ENCODE measurements at regions not wholly inside any gene's neighbourhood (a gene's known extent, or its start where the extent isn't known, plus 50 kb on each side); places are given as distances from the start of the nearest gene placed in this dataset.
"Not testable (repeated sequence)": the region's sequence is repeated elsewhere in the genome, so short reads cannot be mapped to it uniquely, and the experiment has no call there.

GRCh38 chr14:34081576-34082136, 130.8 kb upstream of the EGLN3 start:
- DNase-seq, result peak; percentile 15

GRCh38 chr14:34081101-34081575, 130.3 kb upstream of the EGLN3 start:
- no peak for DNase-seq

GRCh38 chr14:34079643-34080042, 128.8 kb upstream of the EGLN3 start:
- DNase-seq, result not testable (repeated sequence)

- DNase-seq, result no peak
Observed at GRCh38 chr14:34078117-34078743, 127.4 kb upstream of the EGLN3 start.

GRCh38 chr14:34075826-34076225, 125.0 kb upstream of the EGLN3 start:
- no peak for DNase-seq

- no peak for DNase-seq
Observed at GRCh38 chr14:34075042-34075744, 124.3 kb upstream of the EGLN3 start.

GRCh38 chr14:34072921-34073320, 122.0 kb upstream of the EGLN3 start:
- DNase-seq, result no peak

GRCh38 chr14:34072401-34072800, 121.5 kb upstream of the EGLN3 start:
- no peak for DNase-seq

- no peak for DNase-seq
Observed at GRCh38 chr14:34070917-34071407, 120.1 kb upstream of the EGLN3 start.

- DNase-seq, result no peak
Observed at GRCh38 chr14:34069854-34070582, 119.1 kb upstream of the EGLN3 start.

GRCh38 chr14:34067587-34067986, 116.7 kb upstream of the EGLN3 start:
- DNase-seq, result no peak

GRCh38 chr14:34065690-34066391, 115.0 kb upstream of the EGLN3 start:
- DNase-seq, result no peak

- DNase-seq, result no peak
Observed at GRCh38 chr14:34065236-34065635, 114.4 kb upstream of the EGLN3 start.

- no peak for DNase-seq
Observed at GRCh38 chr14:34064349-34064748, 113.5 kb upstream of the EGLN3 start.

GRCh38 chr14:34063470-34064164, 112.7 kb upstream of the EGLN3 start:
- no peak for DNase-seq

- no peak for DNase-seq
Observed at GRCh38 chr14:34063042-34063441, 112.2 kb upstream of the EGLN3 start.

- no peak for DNase-seq
Observed at GRCh38 chr14:34062353-34062973, 111.6 kb upstream of the EGLN3 start.

- no peak for DNase-seq
Observed at GRCh38 chr14:34060651-34060999, 109.8 kb upstream of the EGLN3 start.

GRCh38 chr14:34059925-34060650, 109.2 kb upstream of the EGLN3 start:
- no peak for DNase-seq

- no peak for DNase-seq
Observed at GRCh38 chr14:34059037-34059924, 108.4 kb upstream of the EGLN3 start.
